ENCODE measurements at regions not wholly inside any gene's neighbourhood (a gene's known extent, or its start where the extent isn't known, plus 50 kb on each side); places are given as distances from the start of the nearest gene placed in this dataset.

DNA sequence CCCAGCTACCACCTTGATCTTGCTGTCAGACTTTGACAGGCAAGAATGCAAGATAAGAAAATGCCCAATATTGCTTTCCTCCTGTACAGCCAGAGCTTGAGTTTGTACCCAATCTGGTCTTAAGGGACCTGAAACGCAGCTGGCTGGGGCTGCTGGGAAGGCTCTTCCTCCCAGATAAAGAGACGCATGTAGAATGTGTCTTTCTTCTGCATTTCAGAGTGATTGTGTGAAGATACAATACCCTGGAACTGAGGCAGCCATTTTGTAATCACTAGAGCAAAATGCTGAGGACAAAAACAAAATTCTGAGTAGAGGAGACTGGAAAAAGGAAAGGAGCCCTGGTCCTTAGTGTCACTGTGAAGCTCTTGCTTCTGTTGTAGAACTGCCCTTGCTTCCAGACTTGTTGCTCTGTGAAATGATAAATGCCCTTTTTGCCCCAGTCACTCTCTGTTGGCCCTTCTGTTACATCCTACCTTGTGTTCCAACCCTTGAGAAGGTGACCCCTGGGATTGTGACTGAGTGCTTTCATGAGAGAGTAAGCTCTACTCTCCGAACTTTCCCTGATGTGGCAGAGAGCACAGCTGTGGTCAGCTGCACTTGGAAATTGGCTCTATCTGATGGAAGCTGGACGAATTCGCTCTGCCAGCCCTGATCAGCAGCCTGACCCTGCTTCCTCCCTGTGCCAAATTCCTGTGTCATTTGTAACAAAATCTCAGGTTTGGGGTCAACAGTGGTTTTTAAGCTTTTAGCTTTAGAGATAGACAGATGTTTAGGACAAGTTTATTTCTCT is 137.4 kb upstream of the RBMS1 start:
- no peaks in the 10 kb centered on the region for H3K27me3 Mint-ChIP-seq (ENCODE audit: low read depth)
- H3K4me3 Mint-ChIP-seq (ENCODE audit: unreplicated experiment): no peak overlapping the region
- TF ChIP-seq, protein P1, sequence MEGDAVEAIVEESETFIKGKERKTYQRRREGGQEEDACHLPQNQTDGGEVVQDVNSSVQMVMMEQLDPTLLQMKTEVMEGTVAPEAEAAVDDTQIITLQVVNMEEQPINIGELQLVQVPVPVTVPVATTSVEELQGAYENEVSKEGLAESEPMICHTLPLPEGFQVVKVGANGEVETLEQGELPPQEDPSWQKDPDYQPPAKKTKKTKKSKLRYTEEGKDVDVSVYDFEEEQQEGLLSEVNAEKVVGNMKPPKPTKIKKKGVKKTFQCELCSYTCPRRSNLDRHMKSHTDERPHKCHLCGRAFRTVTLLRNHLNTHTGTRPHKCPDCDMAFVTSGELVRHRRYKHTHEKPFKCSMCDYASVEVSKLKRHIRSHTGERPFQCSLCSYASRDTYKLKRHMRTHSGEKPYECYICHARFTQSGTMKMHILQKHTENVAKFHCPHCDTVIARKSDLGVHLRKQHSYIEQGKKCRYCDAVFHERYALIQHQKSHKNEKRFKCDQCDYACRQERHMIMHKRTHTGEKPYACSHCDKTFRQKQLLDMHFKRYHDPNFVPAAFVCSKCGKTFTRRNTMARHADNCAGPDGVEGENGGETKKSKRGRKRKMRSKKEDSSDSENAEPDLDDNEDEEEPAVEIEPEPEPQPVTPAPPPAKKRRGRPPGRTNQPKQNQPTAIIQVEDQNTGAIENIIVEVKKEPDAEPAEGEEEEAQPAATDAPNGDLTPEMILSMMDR (IDR thresholded peaks at IDR 0.05): no peak
- H3K4me1 Mint-ChIP-seq (ENCODE audit: low read depth): peaks cover 21% of the 10 kb centered on the region
- H3K36me3 Mint-ChIP-seq (ENCODE audit: low read depth): no peaks in the 10 kb centered on the region
- DNase-seq (ENCODE audit: low spot score): no peak
- no peak overlapping the region for H3K27ac Mint-ChIP-seq (ENCODE audit: unreplicated experiment)
- H3K9me3 Mint-ChIP-seq (ENCODE audit: low read depth): no peaks in the 10 kb centered on the region

DNA sequence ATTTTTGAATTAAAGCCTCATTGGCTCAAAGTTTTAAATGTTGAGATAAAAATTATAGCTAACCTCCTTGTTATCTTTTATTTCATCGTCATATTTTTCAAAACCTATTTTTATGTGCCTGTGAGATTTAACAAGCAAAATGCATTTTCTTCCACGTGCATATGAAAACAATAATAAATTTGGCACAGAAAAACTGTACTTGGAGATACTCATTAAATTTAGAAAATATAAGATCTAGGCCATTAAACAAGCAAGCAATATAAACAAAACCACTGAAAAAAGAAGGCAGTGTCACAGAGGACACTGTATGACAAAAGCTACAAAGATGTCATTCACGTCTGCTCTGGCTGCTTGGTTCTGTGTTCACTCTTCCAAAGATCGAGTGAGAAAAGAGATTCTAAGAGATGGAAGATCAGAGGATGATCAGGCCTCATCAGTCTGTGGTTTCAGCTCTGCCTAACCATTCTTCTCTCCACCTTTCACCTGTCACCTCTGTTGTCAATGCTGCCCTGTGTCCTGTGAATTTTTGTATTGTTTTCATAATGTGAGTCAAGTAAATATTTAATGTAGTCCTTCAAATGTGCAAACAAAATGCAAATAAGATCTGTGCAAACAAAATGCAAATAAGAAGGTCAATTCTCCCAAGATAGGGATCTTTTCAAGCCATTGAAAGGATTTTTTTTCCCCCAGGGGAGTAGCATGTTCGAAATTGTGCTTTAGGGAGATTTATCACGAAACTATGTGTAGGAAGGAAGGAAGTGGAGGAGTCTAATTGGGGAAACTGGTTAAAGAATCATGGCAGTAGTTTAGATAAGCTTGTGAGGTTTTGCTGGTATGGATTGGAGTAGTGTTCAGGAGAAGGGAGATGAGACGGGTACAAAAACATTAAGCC is 138.7 kb upstream of the RBMS1 start:
- peaks cover 2% of the 10 kb centered on the region for H3K36me3 Mint-ChIP-seq (ENCODE audit: low read depth)
- H3K27ac Mint-ChIP-seq (ENCODE audit: unreplicated experiment): no peak overlapping the region
- TF ChIP-seq, protein P1 (IDR thresholded peaks at IDR 0.05): no peak

GRCh38 chr2:160634436-160634835 is 140.8 kb upstream of the RBMS1 start:
- Mint-ChIP-seq H3K4me1 (ENCODE audit: low read depth) (peaks cover 23% of the 10 kb centered on the region), H3K36me3 (ENCODE audit: low read depth) (peaks cover 6% of the 10 kb centered on the region), H3K27me3 (ENCODE audit: low read depth) (no peaks in the 10 kb centered on the region), H3K27ac (ENCODE audit: unreplicated experiment) (no peak overlapping the region), H3K4me3 (ENCODE audit: unreplicated experiment) (no peak overlapping the region), H3K9me3 (ENCODE audit: low read depth) (peaks cover 21% of the 10 kb centered on the region)
- TF ChIP-seq, protein P1 (IDR thresholded peaks at IDR 0.05): no peak
- DNase-seq (ENCODE audit: low spot score): no peak

More for the DNA sequence above, 138.7 kb upstream of the RBMS1 start:
- no peaks in the 10 kb centered on the region for H3K27me3 Mint-ChIP-seq (ENCODE audit: low read depth)
- no peak for DNase-seq (ENCODE audit: low spot score)
- H3K4me3 Mint-ChIP-seq (ENCODE audit: unreplicated experiment): no peak overlapping the region
- peaks cover 8% of the 10 kb centered on the region for H3K9me3 Mint-ChIP-seq (ENCODE audit: low read depth)
- H3K4me1 Mint-ChIP-seq (ENCODE audit: low read depth): peaks cover 23% of the 10 kb centered on the region

DNA sequence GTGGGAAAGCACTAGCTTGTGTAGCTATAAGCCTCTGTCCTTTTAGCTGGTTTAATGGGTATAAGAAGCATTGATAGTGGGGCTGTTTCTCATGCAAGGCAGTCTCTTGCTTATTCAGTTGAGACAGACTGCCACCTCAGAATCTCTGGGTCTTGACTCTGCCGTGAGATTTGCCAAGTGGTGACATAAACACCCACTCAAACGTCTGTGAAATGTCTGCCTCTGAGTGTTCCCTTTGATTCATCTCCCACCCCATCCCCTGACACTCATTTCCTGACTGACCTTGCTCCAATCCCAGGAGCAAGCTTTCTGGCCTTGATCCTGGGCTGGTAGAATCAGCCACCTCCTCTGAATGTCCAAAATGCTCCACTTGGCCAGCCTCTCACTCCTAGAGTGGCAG is 141.9 kb upstream of the RBMS1 start:
- H3K4me1 Mint-ChIP-seq (ENCODE audit: low read depth): peaks cover 23% of the 10 kb centered on the region
- DNase-seq (ENCODE audit: low spot score): no peak
- TF ChIP-seq, protein P1 (IDR thresholded peaks at IDR 0.05): no peak
- no peak overlapping the region for H3K4me3 Mint-ChIP-seq (ENCODE audit: unreplicated experiment)
- peak overlapping the region; percentile 55 for H3K27ac Mint-ChIP-seq (ENCODE audit: unreplicated experiment)
- no peaks in the 10 kb centered on the region for H3K27me3 Mint-ChIP-seq (ENCODE audit: low read depth)
- H3K9me3 Mint-ChIP-seq (ENCODE audit: low read depth): peaks cover 28% of the 10 kb centered on the region
- H3K36me3 Mint-ChIP-seq (ENCODE audit: low read depth): peaks cover 13% of the 10 kb centered on the region

DNA sequence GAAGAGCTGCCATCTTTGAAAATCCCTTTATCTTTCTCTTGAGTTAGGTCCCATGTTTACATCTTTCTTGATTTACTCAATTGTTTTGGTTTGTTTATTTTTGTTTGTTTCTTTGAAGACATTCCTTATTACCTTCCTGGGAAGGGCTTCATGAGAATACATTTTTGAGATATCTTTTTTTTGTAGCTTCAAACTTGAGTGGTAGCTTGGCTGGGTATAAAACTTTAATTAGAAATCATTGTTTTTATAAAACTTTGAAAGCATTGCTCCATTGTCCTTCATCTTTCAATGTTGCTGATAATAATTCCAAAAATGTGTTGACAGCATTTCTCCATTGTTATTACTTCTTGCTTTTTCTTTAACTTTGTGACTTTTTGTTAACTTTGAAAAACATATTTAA is 145.9 kb upstream of the RBMS1 start:
- no peak overlapping the region for H3K4me3 Mint-ChIP-seq (ENCODE audit: unreplicated experiment)
- H3K4me1 Mint-ChIP-seq (ENCODE audit: low read depth): peaks cover 16% of the 10 kb centered on the region
- DNase-seq (ENCODE audit: low spot score): no peak
- peaks cover 13% of the 10 kb centered on the region for H3K36me3 Mint-ChIP-seq (ENCODE audit: low read depth)
- H3K27me3 Mint-ChIP-seq (ENCODE audit: low read depth): no peaks in the 10 kb centered on the region
- H3K27ac Mint-ChIP-seq (ENCODE audit: unreplicated experiment): no peak overlapping the region
- peaks cover 32% of the 10 kb centered on the region for H3K9me3 Mint-ChIP-seq (ENCODE audit: low read depth)
- TF ChIP-seq, protein P1 (IDR thresholded peaks at IDR 0.05): no peak
